HL-60 (cell line): ENCODE measurements at regions not wholly inside any gene's neighbourhood (a gene's known extent, or its start where the extent isn't known, plus 50 kb on each side); places are given as distances from the start of the nearest gene placed in this dataset.

Source experiments
- GABPA ChIP-seq: IDR thresholded peaks from 2 replicates; pipeline ENCODE4 v1.6.1; 2012; ENCODE audit warnings: low read depth
- POLR2AphosphoS5 ChIP-seq: IDR thresholded peaks from 2 replicates; pipeline ENCODE4 v1.6.1; 2012; ENCODE audit warnings: low read depth
- SPI1 ChIP-seq: IDR thresholded peaks from 2 replicates; pipeline ENCODE4 v1.6.1; 2012; ENCODE audit warnings: low read depth, mild to moderate bottlenecking, borderline replicate concordance
- TF ChIP-seq, protein P1 (sequence below): IDR thresholded peaks from one replicate; pipeline ENCODE4 v1.5.1; 2011; ENCODE audit warnings: low read length, control low read depth, inconsistent platforms; ENCODE audit not compliant: insufficient read depth
- TF ChIP-seq, protein P2 (sequence below): IDR thresholded peaks from 2 replicates; pipeline ENCODE4 v1.6.1; 2012; ENCODE audit warnings: low read depth; ENCODE audit not compliant: insufficient replicate concordance

DNA sequence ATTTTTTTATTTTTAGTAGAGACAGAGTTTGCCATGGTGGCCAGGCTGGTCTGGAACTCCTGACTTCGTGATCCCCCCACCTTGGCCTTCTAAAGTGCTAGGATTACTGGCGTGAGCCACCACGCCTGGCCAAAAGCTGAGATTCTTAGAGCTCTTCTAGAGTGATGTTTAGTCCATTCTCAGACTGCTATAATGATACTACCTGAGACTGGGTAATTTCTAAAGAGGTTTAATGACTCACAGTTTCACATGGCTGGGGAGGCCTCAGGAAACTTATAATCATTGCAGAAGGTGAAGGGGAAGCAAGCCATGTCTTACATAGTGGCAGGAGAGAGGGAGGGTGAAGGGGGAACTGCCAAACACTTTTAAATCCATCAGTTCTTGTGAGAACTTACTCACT is 1804.9 kb upstream of the LRRTM1 start:
- TF ChIP-seq POLR2AphosphoS5 (no peak), GABPA (no peak), SPI1 (no peak)
- TF ChIP-seq, protein P1, sequence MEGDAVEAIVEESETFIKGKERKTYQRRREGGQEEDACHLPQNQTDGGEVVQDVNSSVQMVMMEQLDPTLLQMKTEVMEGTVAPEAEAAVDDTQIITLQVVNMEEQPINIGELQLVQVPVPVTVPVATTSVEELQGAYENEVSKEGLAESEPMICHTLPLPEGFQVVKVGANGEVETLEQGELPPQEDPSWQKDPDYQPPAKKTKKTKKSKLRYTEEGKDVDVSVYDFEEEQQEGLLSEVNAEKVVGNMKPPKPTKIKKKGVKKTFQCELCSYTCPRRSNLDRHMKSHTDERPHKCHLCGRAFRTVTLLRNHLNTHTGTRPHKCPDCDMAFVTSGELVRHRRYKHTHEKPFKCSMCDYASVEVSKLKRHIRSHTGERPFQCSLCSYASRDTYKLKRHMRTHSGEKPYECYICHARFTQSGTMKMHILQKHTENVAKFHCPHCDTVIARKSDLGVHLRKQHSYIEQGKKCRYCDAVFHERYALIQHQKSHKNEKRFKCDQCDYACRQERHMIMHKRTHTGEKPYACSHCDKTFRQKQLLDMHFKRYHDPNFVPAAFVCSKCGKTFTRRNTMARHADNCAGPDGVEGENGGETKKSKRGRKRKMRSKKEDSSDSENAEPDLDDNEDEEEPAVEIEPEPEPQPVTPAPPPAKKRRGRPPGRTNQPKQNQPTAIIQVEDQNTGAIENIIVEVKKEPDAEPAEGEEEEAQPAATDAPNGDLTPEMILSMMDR, result no peak
- TF ChIP-seq, protein P2, sequence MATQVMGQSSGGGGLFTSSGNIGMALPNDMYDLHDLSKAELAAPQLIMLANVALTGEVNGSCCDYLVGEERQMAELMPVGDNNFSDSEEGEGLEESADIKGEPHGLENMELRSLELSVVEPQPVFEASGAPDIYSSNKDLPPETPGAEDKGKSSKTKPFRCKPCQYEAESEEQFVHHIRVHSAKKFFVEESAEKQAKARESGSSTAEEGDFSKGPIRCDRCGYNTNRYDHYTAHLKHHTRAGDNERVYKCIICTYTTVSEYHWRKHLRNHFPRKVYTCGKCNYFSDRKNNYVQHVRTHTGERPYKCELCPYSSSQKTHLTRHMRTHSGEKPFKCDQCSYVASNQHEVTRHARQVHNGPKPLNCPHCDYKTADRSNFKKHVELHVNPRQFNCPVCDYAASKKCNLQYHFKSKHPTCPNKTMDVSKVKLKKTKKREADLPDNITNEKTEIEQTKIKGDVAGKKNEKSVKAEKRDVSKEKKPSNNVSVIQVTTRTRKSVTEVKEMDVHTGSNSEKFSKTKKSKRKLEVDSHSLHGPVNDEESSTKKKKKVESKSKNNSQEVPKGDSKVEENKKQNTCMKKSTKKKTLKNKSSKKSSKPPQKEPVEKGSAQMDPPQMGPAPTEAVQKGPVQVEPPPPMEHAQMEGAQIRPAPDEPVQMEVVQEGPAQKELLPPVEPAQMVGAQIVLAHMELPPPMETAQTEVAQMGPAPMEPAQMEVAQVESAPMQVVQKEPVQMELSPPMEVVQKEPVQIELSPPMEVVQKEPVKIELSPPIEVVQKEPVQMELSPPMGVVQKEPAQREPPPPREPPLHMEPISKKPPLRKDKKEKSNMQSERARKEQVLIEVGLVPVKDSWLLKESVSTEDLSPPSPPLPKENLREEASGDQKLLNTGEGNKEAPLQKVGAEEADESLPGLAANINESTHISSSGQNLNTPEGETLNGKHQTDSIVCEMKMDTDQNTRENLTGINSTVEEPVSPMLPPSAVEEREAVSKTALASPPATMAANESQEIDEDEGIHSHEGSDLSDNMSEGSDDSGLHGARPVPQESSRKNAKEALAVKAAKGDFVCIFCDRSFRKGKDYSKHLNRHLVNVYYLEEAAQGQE, result no peak
